GM21360 (cell line): ENCODE measurements at regions not wholly inside any gene's neighbourhood (a gene's known extent, or its start where the extent isn't known, plus 50 kb on each side); places are given as distances from the start of the nearest gene placed in this dataset.

ENCODE experiments used
- ATAC-seq: cut with Tn5 transposase; IDR thresholded peaks from one replicate; pipeline ENCODE4 v1.9.1; 2021; ENCODE audit warnings: mild to moderate bottlenecking, moderate library complexity; ENCODE audit not compliant: unreplicated experiment

DNA sequence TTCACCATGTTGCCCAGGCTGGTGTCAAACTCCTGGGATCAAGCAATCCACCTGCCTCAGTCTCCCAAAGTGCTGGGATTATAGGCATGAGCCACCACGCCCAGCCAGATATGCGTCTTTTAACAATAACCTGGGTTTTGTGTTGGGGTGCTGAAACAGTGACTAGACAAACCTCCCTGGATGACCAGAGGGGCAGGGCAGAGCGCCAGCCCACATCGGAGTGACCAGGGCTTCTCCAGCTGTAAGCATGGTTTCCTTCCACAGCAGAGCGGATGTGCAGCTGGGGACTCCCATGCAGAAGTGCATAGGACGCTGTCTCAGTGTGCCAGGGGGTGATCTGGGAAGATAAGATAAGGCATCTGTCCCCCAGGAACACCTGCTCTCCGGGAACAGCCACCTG is 244.9 kb downstream of the IRX2 start:
- no peak for ATAC-seq

DNA sequence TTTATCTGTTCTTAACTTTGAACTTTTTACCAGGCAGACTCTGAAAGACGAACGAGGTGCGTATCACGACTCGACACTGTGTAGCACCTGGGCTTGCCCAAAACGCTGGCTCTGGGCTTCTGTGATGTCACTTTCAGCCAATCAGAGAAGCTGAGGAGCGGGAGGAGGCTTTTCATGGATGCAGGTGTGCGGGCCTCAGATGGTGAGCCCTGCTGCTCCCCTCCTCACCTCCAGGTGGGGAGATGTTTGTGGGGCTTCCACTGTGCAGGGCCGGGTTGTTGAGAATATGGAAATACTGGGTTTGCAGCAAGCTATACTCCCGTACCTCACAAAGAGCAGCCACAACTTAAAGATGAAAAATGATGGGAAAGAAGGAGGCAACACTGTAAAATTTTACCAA is 246.3 kb downstream of the IRX2 start:
- ATAC-seq = no peak

GRCh38 chr5:2502970-2503594 is 248.4 kb downstream of the IRX2 start:
- ATAC-seq = no peak

GRCh38 chr5:2499917-2500316 is 251.6 kb downstream of the IRX2 start:
- ATAC-seq = no peak

DNA sequence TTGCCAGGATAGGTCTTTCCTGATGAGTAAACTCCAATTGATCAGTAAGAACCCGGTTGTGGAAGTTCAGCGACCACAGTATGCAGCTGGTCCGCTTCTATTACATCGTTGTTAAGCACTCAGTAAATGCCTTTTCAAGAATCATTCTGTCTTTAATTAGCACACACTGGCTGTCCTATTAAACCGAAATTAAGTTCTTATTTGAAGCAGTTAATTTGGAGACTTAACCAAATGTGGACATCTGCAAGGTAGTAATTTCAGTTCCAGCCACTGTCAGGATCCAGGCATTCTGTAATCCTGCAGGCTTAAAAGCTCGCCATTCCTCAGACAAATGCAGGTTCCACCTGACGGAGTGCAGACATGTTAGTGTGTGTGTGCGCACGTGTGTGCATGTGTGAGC is 254.6 kb downstream of the IRX2 start:
- ATAC-seq = no peak

DNA sequence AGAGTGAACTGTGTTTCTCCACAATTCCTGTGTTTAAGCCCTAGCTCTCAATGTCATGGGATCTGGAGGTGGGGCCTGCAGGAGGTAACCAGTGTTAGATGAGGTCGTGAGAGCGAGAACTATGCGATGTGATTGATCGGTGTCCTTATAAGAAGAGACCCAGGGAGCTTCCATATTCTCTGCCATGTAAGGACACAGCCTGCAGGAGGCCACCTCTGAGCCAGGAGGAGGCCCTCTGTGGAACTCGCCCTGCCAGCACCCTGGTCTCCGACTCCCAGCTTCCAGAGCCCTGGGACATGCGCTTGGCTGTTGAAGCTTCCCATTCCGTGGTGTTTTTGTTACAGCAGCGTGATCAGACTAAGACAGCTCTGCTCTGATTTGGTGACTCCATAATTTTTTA is 255.4 kb downstream of the IRX2 start:
- ATAC-seq = no peak

- ATAC-seq = no peak
These were observed 258.1 kb downstream of the IRX2 start for GRCh38 chr5:2493356-2493755.

GRCh38 chr5:2492476-2492875 is 259.0 kb downstream of the IRX2 start:
- no peak for ATAC-seq

DNA sequence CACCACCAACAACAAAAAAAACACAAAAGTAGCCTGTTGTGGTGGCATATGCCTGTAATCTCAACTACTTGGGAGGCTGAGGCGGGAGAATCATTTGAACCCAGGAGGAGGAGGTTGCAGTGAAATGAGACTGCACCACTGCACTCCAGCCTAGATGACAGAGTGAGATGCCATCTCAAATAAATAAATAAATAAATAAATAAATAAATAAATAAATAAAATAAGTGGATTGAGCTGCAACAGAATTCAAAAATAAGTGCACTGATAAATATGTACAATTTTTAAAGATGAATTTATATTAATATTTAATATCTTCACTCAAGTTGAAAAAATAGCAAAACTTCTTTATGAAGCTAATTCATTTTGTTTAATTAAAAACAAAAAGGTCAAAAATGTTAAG is 259.6 kb downstream of the IRX2 start:
- no peak for ATAC-seq

DNA sequence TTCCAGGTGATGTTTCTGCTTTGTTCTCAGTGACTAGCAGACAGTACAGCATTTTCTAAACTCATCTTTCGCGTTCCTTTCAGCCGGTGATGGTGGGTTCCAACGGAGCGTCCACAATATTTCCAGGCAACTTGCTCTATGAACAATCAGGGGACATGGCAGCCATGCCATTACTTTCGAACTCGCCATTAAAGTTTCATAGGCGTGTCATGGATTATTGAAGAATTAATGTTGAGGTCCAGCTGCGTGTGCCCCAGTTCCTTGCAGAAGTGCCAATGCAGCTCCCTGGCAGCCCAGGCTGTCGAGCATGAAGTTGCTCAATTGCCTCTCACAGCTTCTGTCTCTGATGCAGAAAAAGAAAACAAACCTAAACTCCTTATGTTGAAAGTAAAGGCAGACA is 262.2 kb downstream of the IRX2 start:
- ATAC-seq = no peak

GRCh38 chr5:2488593-2488992 is 262.9 kb downstream of the IRX2 start:
- no peak for ATAC-seq

DNA sequence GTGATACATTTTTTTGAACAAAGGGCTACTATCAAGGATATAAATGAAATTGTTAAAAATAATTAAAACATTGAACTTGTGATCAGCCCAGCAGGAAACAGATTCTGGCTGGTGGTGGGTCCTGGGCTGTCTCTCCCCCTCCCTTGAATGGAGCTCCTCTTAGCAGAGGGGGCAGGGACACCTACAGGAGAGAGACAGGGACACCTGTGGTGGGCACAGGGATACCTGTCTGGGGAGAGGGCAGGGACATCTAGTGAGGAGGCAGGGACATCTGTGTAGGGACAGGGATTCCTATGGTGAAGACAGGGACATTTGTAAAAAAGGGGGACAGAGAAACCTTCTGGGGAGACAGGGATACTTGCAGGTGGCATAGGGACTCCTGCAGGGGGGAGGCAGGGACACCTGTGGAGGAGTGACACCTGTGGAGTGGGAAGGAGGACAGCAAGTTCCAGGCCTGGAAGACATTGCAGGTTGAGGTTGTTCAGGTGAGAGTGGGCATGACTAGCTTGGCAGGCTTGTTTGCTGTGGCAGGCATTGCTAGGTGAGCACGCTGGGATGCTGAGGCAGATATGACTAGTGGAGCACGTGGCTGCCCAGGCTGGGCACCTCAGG is 264.2 kb downstream of the IRX2 start:
- no peak for ATAC-seq

DNA sequence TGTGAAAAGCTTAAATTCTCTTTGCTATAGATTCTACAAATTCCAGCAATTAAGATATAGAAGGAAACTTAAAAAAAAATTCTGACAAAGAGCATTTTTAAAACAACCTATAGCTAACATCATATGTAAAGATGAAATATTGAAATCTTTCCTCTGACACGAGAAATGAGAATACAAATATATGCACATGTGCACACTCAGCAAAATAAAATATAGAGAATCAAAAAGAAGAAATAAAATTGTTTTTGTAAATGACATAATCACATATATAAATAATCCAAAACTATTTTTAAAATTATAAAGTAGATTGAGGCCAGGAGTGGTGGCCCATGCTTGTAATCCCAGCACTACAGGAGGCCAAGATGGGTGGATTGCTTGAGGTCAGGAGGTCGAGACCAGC is 265.1 kb downstream of the IRX2 start:
- no peak for ATAC-seq

- ATAC-seq = no peak
These were observed 268.7 kb downstream of the IRX2 start for GRCh38 chr5:2482778-2483177.

DNA sequence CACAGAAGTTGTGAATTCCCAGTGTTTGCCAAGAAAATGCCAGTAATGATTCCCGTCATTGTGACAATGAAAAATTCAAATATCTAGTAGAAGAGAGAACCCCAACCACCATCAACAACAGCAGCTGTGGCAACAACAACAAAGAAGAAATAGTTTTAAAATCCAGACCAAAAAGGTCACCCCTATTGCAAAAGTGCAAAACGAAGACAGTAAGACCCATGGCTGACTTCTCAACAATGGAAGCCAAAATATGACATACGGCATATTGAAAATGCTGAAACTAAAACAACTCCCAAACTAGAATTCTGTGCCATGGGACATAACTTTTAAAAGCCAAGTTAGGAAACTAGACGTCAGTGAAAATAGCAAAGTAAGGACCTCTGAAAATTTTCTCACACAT is 270.6 kb downstream of the IRX2 start:
- ATAC-seq = no peak

GRCh38 chr5:2475902-2476301 is 275.6 kb downstream of the IRX2 start:
- ATAC-seq = no peak

DNA sequence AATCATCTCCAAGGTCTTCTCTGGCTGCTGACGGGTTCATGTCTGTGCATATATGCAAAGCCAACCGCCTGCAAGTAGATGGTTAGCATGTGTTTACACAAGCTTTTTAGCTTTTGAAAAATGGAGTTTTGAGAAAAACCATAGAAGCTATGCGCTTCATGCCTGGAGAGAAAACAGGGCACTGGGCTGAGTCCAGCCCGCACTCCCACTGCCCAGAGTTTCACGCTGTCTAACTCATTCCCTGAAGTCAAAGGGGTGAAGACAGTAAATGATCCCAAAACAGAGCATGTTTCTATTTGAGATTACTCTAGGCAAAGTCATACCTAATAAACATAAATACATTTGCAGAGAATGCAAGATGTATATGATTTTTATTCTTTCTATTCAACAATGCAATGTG is 278.8 kb downstream of the IRX2 start:
- no peak for ATAC-seq

DNA sequence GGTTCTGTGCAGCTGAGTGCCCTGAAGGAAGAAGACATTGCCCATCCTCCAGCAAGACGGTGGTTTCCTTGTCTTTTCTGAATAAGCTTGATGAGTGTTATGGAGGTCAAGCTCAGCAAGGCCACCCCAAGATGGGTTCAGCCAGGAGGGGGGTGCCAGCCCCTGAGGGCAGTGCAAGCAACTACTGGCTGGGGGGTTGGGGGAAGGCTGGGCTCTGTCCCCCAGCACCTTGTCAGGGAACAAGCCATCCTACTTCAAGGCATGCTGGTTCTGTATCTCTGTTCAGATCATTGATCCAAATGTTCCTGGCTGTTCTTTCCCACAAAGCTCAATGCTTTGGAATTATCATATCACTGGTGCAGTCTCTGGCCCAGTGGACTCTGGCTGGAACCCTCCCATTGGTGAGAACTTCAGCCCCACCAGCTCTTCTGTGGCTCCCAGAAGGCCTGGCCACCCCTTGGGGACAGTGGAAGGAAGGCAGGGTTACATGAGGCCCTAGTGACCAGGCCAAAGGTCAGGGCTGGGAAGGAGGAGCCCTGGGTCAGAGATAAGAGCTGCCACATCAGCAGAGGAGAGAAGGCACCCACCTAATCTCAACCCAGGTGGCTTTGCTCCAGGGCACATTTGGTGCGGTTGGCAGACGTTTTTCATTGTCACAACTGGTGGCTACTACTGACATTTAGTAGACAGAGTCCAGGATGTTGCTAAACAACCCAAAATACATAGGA is 280.2 kb downstream of the IRX2 start:
- ATAC-seq = no peak

DNA sequence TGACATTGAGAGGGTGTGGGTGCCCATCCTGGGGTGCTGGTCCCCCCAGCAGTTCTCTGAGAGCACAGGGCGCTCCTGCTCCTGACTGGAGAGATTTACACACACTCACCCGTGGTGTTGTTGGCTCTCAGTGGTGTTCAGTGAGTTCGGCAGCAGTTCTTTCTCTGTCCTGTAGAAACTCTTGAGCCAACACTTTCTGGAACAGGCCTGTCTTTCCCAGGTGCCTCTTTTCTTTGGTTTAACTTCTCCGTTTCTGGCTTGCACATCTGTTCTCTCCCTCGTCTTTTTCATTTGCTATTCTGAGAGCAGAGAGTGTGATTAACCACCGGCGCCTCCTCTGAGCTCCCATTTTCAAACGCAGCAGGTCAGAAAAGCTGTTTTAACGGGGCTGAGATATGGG is 284.5 kb downstream of the IRX2 start:
- no peak for ATAC-seq

DNA sequence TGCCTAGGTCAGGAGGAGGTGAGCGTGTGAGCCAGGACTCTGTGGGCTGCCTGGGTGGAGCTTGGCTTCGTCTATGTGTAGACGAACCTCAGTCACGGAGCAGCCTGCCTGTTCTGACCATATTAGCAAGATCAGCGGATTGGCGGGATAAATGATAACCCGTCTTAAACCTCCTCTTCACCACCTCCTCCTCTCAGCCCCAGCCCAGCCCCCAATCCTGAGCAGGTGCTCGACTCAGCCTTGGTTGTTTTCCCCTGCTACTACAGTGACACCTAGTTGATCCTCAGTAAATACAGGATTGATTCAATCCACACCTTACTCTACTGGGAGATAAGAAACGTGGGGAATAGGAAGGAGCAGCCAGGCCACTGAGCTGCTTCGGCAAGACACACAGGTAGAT is 286.1 kb downstream of the IRX2 start:
- no peak for ATAC-seq

GRCh38 chr5:2464141-2464540 is 287.3 kb downstream of the IRX2 start:
- ATAC-seq = no peak
